ENCODE measurements at regions not wholly inside any gene's neighbourhood (a gene's known extent, or its start where the extent isn't known, plus 50 kb on each side); places are given as distances from the start of the nearest gene placed in this dataset.

- no peak for TF ChIP-seq POLR2A (IDR thresholded peaks at IDR 0.05; ENCODE audit: low read depth, low read length)
- FAIRE-seq (no peak), DNase-seq (ENCODE audit: insufficient read length, low spot score) (no peak)
These were observed 84.6 kb upstream of the NEK7 start for GRCh38 chr1:198072177-198072576.

- FAIRE-seq (no peak), DNase-seq (ENCODE audit: insufficient read length, low spot score) (no peak)
- no peak for TF ChIP-seq POLR2A (IDR thresholded peaks at IDR 0.05; ENCODE audit: low read depth, low read length)
These were observed 81.5 kb upstream of the NEK7 start for GRCh38 chr1:198075296-198075695.

DNA sequence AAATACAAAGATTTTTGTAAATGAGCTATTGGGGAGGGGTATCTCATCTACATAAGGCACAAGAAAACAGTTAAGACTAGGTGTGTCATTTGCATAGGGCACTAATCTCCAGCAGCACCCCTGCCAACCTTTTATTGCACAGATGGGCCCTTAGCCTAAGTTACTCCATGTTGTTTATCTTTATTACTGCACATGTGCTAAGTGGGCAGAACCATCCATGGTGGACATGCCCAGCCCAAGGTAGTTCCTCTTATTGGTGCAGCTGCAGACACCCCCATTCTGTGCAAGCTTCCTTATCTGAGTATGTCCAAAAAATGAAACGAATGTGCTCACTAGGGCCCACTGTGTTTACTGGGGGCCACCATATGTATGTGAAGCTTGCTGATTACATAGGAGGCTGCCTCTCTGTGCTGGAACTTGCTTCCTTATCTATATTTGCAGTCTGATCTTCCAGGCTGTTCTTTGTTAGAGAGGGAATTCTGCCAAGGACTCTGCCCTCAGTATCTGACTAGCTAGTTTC lies 77.3 kb upstream of the NEK7 start:
- FAIRE-seq = no peak
- no peak for DNase-seq (ENCODE audit: insufficient read length, low spot score)
- TF ChIP-seq POLR2A (IDR thresholded peaks at IDR 0.05; ENCODE audit: low read depth, low read length) = no peak

DNA sequence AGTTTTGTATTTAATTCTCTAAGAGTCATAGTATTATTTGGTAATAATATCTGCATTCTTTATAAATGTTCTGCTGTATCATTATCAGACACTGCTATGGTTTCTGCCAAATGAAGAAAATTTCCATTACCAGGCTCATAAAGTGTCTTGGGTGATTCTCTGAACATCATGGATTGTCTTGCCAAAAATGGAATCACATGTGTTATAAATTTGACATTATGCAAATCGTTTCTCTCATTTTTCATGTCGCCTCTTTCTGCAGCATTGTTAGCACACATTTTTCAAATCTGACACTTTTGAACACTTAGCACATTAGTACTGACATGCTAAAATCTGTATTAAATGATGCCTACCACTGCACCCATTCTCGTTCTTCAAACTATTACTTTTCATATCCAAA lies 74.2 kb upstream of the NEK7 start:
- DNase-seq (ENCODE audit: insufficient read length, low spot score) (no peak), FAIRE-seq (no peak)
- TF ChIP-seq POLR2A (IDR thresholded peaks at IDR 0.05; ENCODE audit: low read depth, low read length) = no peak

DNA sequence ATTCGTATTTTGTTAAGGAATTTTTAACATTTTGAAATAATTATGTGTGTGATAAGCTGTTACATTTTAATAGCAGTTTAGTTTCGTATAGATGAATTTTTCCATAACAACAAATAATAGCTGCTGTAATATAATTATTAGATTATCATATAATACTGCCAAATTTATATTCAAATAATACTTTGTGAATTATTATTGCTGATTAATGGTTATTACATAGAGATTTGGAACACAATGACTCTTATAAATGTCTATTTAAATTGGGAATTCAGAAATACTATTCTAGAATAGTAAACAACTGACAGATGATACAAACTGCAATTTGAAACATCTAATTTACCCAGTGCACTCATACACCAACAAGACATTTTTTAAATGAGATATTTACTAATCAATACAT lies 73.2 kb upstream of the NEK7 start:
- DNase-seq (ENCODE audit: insufficient read length, low spot score) = no peak
- no peak for TF ChIP-seq POLR2A (IDR thresholded peaks at IDR 0.05; ENCODE audit: low read depth, low read length)
- no peak for FAIRE-seq

DNA sequence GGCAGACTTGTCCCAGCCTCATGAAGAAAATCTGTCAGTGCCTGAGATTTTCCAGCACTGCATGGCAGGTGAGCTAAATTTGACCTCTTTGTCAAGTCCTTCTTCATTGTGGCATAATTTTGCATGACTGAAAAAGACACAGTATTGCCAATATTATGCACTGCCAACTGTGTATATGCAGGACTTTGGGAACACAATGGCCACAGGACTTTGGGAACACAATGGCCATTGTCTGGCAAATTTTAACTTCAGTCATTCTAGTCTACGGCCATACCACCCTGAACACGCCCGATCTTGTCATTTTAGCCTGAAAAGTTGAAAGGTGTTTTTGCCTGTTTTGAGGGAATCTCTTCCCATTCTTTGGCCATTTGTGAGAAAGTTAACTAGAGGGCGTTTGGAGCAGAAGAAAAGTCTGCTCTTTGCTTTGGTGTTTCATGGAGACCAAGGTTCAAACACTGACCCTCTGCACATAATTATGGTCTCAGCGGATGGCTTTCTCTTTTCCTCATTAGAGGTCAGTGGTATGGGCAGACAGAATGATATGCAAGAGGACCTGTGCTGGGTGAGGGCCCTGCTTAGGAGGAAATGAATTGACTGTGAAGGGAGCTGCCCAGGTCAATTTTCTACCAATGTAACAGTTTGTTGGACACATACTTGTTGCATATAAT lies 72.4 kb upstream of the NEK7 start:
- FAIRE-seq (no peak), DNase-seq (ENCODE audit: insufficient read length, low spot score) (no peak)
- TF ChIP-seq POLR2A (IDR thresholded peaks at IDR 0.05; ENCODE audit: low read depth, low read length) = no peak

- DNase-seq (ENCODE audit: insufficient read length, low spot score) = no peak
- no peak for FAIRE-seq
- TF ChIP-seq POLR2A (IDR thresholded peaks at IDR 0.05; ENCODE audit: low read depth, low read length) = no peak
These were observed 70.6 kb upstream of the NEK7 start for GRCh38 chr1:198086051-198086745.

DNA sequence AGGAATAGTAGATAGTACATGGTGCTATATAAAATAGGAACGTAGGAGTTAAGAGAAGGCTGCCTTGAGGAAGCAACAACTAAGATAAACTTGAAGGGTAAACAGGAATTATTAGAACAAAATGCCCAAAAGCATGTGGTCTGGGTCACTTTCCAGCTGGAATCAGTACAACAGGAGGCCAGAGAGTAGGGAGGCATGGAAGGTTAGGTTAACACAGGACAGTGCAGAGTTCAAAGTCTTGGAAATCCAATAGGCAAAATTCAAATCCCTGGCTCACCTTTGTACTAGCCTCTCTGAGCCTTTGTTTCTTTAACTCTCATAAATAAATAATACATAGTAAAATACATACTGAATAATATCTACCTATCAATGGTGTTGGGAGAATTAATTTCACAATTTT lies 69.0 kb upstream of the NEK7 start:
- TF ChIP-seq POLR2A (IDR thresholded peaks at IDR 0.05; ENCODE audit: low read depth, low read length) = no peak
- DNase-seq (ENCODE audit: insufficient read length, low spot score) = no peak
- FAIRE-seq = no peak

DNA sequence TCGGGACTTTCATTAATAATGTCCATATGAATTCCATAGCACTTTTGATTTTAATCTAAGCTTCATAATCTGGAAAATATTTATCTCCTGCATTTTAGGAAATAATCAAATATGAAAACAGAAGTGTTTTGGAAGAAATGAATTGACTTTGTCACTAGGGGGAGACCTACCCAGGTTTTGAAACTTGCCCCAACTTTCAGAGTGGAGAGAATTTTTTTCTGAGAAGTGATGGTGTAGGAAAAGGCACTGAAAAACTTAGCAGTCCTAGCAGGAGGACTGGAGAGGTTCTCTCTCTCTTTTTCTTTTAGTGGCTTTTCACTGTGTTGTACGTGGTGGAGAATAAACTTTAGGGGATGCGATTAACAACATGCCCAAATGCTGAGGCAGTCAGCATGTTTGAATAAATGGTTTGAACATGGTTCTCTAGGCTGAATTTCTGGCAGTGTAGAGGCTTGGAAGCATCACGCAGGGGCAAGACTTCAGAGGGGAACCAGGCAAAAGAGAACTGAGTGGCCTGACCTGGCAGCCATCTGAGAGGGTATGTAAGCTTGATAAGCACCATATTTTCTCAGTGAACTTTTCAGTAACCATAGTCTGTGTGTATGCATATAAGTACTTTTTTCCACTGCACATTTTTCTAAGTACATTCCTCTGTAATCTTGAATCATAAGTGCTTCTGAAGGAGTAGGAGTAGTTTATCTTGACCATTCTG lies 68.3 kb upstream of the NEK7 start:
- TF ChIP-seq POLR2A (IDR thresholded peaks at IDR 0.05; ENCODE audit: low read depth, low read length) = no peak
- FAIRE-seq = peak; percentile 93
- peak; percentile 6 for DNase-seq (ENCODE audit: insufficient read length, low spot score)

- FAIRE-seq (no peak), DNase-seq (ENCODE audit: insufficient read length, low spot score) (no peak)
- no peak for TF ChIP-seq POLR2A (IDR thresholded peaks at IDR 0.05; ENCODE audit: low read depth, low read length)
These were observed 60.4 kb upstream of the NEK7 start for GRCh38 chr1:198096390-198096789.

DNA sequence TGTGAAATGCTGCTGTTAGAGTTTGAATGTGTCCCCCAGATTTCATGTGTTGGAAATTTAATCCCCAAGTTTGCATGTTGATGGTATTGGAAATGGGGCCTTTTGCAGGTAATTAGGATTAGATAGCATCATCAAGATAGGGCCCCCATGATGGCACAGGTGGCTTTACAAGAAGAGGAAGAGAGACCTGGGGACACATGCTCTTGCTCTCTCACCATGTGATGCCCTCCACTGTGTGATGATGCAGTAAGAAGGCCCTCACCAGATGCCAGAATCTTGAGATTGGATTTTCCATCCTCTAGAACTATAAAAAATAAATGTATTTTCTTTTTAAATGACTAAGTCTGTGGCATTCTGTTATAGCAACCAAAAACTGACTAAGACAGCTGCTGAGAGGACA lies 57.0 kb upstream of the NEK7 start:
- no peak for TF ChIP-seq POLR2A (IDR thresholded peaks at IDR 0.05; ENCODE audit: low read depth, low read length)
- FAIRE-seq = no peak
- DNase-seq (ENCODE audit: insufficient read length, low spot score) = no peak

DNA sequence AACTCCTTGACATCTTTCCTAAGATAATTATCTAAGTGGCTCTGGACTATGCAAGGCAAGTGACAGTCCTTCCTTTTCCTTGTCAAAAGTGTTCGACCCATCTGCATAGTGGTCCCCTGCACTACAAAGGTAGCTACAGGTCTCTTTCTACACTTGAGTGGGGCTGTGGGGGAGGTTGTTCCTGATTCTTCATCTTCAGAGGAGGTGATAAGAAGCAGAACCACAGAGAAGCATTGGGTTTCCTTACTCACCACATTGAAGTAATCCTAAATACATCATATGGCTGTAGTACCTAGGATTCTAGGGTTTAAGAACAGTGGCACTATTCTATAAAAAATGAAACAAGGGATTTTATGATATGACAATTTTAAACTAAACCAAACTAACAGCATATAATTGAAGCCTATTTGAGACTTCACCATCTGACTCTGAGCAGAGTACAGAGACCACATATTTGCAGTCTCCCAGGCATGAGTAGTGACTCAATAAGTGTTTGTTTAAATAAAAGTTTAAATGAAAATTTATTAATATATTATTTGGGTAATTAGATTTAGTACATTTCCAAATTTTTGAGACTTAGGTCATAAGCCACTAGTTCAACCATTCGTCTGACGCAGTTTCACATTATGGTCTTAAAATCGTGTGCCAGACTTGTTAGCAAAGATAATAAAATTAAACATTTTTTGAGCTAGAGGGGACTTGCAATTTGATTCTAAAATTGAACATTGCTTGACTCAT lies 54.9 kb upstream of the NEK7 start:
- no peak for TF ChIP-seq POLR2A (IDR thresholded peaks at IDR 0.05; ENCODE audit: low read depth, low read length)
- FAIRE-seq = no peak
- DNase-seq (ENCODE audit: insufficient read length, low spot score) = no peak

DNA sequence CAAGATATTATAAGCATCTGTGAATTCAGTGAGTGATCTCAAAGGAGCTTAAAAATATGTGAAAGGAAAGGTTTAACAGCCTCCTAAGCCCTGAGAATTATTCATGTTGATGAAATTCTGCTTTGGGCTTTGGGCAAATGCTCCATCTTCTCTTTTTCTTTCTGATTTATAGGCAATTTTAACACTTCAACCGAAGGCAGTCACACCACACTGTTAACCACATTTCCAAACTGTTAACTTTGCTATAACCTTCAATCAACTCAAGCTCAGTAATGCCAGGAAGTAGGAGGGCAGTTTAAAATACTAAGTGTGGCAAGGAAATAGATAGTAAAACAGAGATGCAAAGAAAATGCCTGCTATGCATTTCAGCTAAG lies 54.4 kb upstream of the NEK7 start:
- no peak for TF ChIP-seq POLR2A (IDR thresholded peaks at IDR 0.05; ENCODE audit: low read depth, low read length)
- FAIRE-seq (no peak), DNase-seq (ENCODE audit: insufficient read length, low spot score) (no peak)

DNA sequence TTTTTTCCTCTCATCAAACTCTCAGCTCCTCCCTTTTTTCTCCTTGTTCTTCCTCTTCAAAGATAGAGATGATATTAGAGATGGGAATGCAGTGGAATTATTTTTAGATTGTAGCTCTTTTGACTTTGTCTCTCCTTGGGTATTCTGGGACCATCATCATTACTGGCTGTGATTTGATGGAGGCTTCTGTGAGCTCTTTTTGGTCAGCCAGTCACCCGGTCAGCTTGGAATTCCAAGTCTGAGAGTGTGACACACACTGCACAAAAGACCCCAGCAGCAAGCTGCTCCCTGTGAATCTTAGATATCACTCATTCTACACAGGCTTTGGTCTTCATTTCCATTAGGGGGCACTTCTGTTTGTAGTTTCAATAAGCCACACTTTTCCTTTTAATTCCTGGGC lies 51.6 kb upstream of the NEK7 start:
- DNase-seq (ENCODE audit: insufficient read length, low spot score) = no peak
- no peak for FAIRE-seq
- no peak for TF ChIP-seq POLR2A (IDR thresholded peaks at IDR 0.05; ENCODE audit: low read depth, low read length)
